ENCODE measurements at regions not wholly inside any gene's neighbourhood (a gene's known extent, or its start where the extent isn't known, plus 50 kb on each side); places are given as distances from the start of the nearest gene placed in this dataset.

- CTCF ChIA-PET, result interaction anchor here (1.2 to 1.3 kb wide), 2 partner anchors 13 to 22 kb away, joined by 3 read pairs; no protein-coding TSS in a partner anchor
Observed at GRCh38 chr5:84794486-84795035, 409.9 kb upstream of the EDIL3 start.

GRCh38 chr5:84791730-84792129 lies 407.1 kb upstream of the EDIL3 start:
- TF ChIP-seq CTCF (IDR thresholded peaks at IDR 0.05; ENCODE audit: control extremely low read depth, extremely low read depth, low read depth, missing control alignments), result no peak
- ChIA-PET POLR2A (no interaction called here), CTCF (interaction anchor here (0.6 kb wide), 1 partner anchor 21 kb away, joined by 3 read pairs; no protein-coding TSS in a partner anchor)
- DNase-seq (ENCODE audit: extremely low spot score), result no peak

More at GRCh38 chr5:84794486-84795035, 409.9 kb upstream of the EDIL3 start:
- POLR2A ChIA-PET, result no interaction called here
- no peak for DNase-seq (ENCODE audit: extremely low spot score)
- no peak for TF ChIP-seq CTCF (IDR thresholded peaks at IDR 0.05; ENCODE audit: control extremely low read depth, extremely low read depth, low read depth, missing control alignments)

- ChIA-PET CTCF (interaction anchor here (0.6 kb wide), 1 partner anchor 22 kb away, joined by 3 read pairs; no protein-coding TSS in a partner anchor), POLR2A (no interaction called here)
- TF ChIP-seq CTCF (IDR thresholded peaks at IDR 0.05; ENCODE audit: control extremely low read depth, extremely low read depth, low read depth, missing control alignments), result no peak
- no peak for DNase-seq (ENCODE audit: extremely low spot score)
Observed at GRCh38 chr5:84791138-84791537, 406.5 kb upstream of the EDIL3 start.

GRCh38 chr5:84790406-84790805 lies 405.7 kb upstream of the EDIL3 start:
- ChIA-PET POLR2A (no interaction called here), CTCF (no interaction called here)
- no peak for TF ChIP-seq CTCF (IDR thresholded peaks at IDR 0.05; ENCODE audit: control extremely low read depth, extremely low read depth, low read depth, missing control alignments)
- DNase-seq (ENCODE audit: extremely low spot score), result no peak

GRCh38 chr5:84783003-84783402 lies 398.3 kb upstream of the EDIL3 start:
- no peak for DNase-seq (ENCODE audit: extremely low spot score)
- TF ChIP-seq CTCF (IDR thresholded peaks at IDR 0.05; ENCODE audit: control extremely low read depth, extremely low read depth, low read depth, missing control alignments), result no peak
- CTCF ChIA-PET, result no interaction called here
- POLR2A ChIA-PET, result no interaction called here

GRCh38 chr5:84779186-84779585 lies 394.5 kb upstream of the EDIL3 start:
- CTCF ChIA-PET, result no interaction called here
- no peak for DNase-seq (ENCODE audit: extremely low spot score)
- POLR2A ChIA-PET, result no interaction called here
- TF ChIP-seq CTCF (IDR thresholded peaks at IDR 0.05; ENCODE audit: control extremely low read depth, extremely low read depth, low read depth, missing control alignments), result no peak
